MCF 10A (cell line): ENCODE measurements at regions not wholly inside any gene's neighbourhood (a gene's known extent, or its start where the extent isn't known, plus 50 kb on each side); places are given as distances from the start of the nearest gene placed in this dataset. TPM values are rescaled to one million over a fixed set of nuclear protein-coding genes. Genes with fewer than 3 reads are reported as not detected.

ENCODE experiments used
- BruUV-seq: library from RNA; stranded (reverse); fragments of 400-500 nt; replicated peaks from 2 replicates; lab custom pipeline; 2021; lab: Mats Ljungman, UMichigan
- CTCF ChIA-PET: fragments of 300-600 bp; sonication (Branson Sonifier 250); formaldehyde crosslinking; extraction: SDS; loops from one replicate; lab custom pipeline; 2021; ENCODE audit warnings: antibody characterized with exemption, inconsistent platforms; lab: Yijun Ruan, JAX
- POLR2A ChIA-PET: fragments of 300-600, 350-650 bp; sonication (Branson Sonifier 250); formaldehyde crosslinking; extraction: SDS; loops from one replicate; lab custom pipeline; 2020; ENCODE audit warnings: antibody characterized with exemption, inconsistent platforms; lab: Yijun Ruan, JAX
- DNase-seq: peaks from one replicate; pipeline ENCODE4 v3.0.0-alpha.2; 2018; ENCODE audit not compliant: unreplicated experiment
- H3K27ac Mint-ChIP-seq: one replicate; pipeline ENCODE4 v1.8.0; 2022; ENCODE audit warnings: mild to moderate bottlenecking, low read depth, mixed read lengths; ENCODE audit not compliant: unreplicated experiment
- H3K27me3 Mint-ChIP-seq: one replicate; pipeline ENCODE4 v1.8.0; 2022; ENCODE audit warnings: mixed read lengths; ENCODE audit not compliant: insufficient read depth, unreplicated experiment
- H3K36me3 Mint-ChIP-seq: one replicate; pipeline ENCODE4 v1.8.0; 2022; ENCODE audit warnings: mild to moderate bottlenecking, moderate library complexity, mixed read lengths; ENCODE audit not compliant: insufficient read depth, unreplicated experiment
- H3K4me1 Mint-ChIP-seq: one replicate; pipeline ENCODE4 v1.8.0; 2022; ENCODE audit warnings: mixed read lengths; ENCODE audit not compliant: insufficient read depth, unreplicated experiment
- H3K4me3 Mint-ChIP-seq: one replicate; pipeline ENCODE4 v1.8.0; 2022; ENCODE audit warnings: mild to moderate bottlenecking, moderate library complexity, mixed read lengths; ENCODE audit not compliant: unreplicated experiment
- H3K9me3 Mint-ChIP-seq: one replicate; pipeline ENCODE4 v1.8.0; 2022; ENCODE audit warnings: mixed read lengths; ENCODE audit not compliant: unreplicated experiment
- CTCF ChIP-seq: fragments of 200-600 bp; IDR thresholded peaks from one replicate; pipeline ENCODE4 v1.8.0; 2022; ENCODE audit warnings: antibody characterized with exemption, mild to moderate bottlenecking; ENCODE audit not compliant: unreplicated experiment
- intact Hi-C: fragments of 100-400 bp; cut with micrococcal nuclease; formaldehyde crosslinking; loops from 2 replicates; pipeline ENCODE4 v1.14.1; 2022
- microRNA-seq: library from miRNA; unstranded; fragments of <30 nt; microRNA quantifications from one replicate; pipeline ENCODE4 v1.2.0, GENCODE V29; 2022

GRCh38 chr14:47730296-47730695 lies 54.9 kb upstream of the MDGA2 start:
- no peak for DNase-seq
- Mint-ChIP-seq H3K27me3 (peaks cover 28% of the 10 kb centered on the region), H3K4me1 (no peaks in the 10 kb centered on the region), H3K4me3 (no peak overlapping the region), H3K27ac (no peak overlapping the region), H3K36me3 (no peaks in the 10 kb centered on the region), H3K9me3 (no peaks in the 10 kb centered on the region)
- TF ChIP-seq CTCF: no peak
- CTCF ChIA-PET: no interaction called here
- no TSS peak for BruUV-seq
- intact Hi-C loops: no loop called here
- POLR2A ChIA-PET: no interaction called here

Small RNA genes in the stretch of these regions (microRNA-seq; reads per million reads assigned to microRNA genes)
- gene MIR548Y: not detected
